ENCODE measurements at regions not wholly inside any gene's neighbourhood (a gene's known extent, or its start where the extent isn't known, plus 50 kb on each side); places are given as distances from the start of the nearest gene placed in this dataset.
A peak's percentile ranks its signal among the peaks of the same experiment; 100 is the strongest.

- no peak for DNase-seq (ENCODE audit: low read depth)
Observed at GRCh38 chr11:127607487-127608085, 607.0 kb upstream of the KIRREL3 start.

- DNase-seq (ENCODE audit: low read depth): no peak
Observed at GRCh38 chr11:127601578-127601977, 601.0 kb upstream of the KIRREL3 start.

- no peak for DNase-seq (ENCODE audit: low read depth)
Observed at GRCh38 chr11:127600674-127601073, 600.1 kb upstream of the KIRREL3 start.

- no peak for DNase-seq (ENCODE audit: low read depth)
Observed at GRCh38 chr11:127598476-127598875, 597.9 kb upstream of the KIRREL3 start.

GRCh38 chr11:127596433-127596832 is 595.9 kb upstream of the KIRREL3 start:
- no peak for DNase-seq (ENCODE audit: low read depth)

- no peak for DNase-seq (ENCODE audit: low read depth)
Observed at GRCh38 chr11:127592371-127592770, 591.8 kb upstream of the KIRREL3 start.

GRCh38 chr11:127590314-127590713 is 589.7 kb upstream of the KIRREL3 start:
- DNase-seq (ENCODE audit: low read depth): no peak

GRCh38 chr11:127588431-127588830 is 587.9 kb upstream of the KIRREL3 start:
- no peak for DNase-seq (ENCODE audit: low read depth)

- no peak for DNase-seq (ENCODE audit: low read depth)
Observed at GRCh38 chr11:127587511-127587910, 586.9 kb upstream of the KIRREL3 start.

- no peak for DNase-seq (ENCODE audit: low read depth)
Observed at GRCh38 chr11:127576210-127576609, 575.6 kb upstream of the KIRREL3 start.

GRCh38 chr11:127574478-127574877 is 573.9 kb upstream of the KIRREL3 start:
- DNase-seq (ENCODE audit: low read depth): no peak

- DNase-seq (ENCODE audit: low read depth): no peak
Observed at GRCh38 chr11:127568891-127569290, 568.3 kb upstream of the KIRREL3 start.

- no peak for DNase-seq (ENCODE audit: low read depth)
Observed at GRCh38 chr11:127567237-127567932, 566.8 kb upstream of the KIRREL3 start.

- peak; percentile 10 for DNase-seq (ENCODE audit: low read depth)
Observed at GRCh38 chr11:127564810-127565209, 564.2 kb upstream of the KIRREL3 start.

GRCh38 chr11:127559978-127560377 is 559.4 kb upstream of the KIRREL3 start:
- no peak for DNase-seq (ENCODE audit: low read depth)

GRCh38 chr11:127552446-127552845 is 551.9 kb upstream of the KIRREL3 start:
- DNase-seq (ENCODE audit: low read depth): peak; percentile 38

GRCh38 chr11:127531167-127531566 is 530.6 kb upstream of the KIRREL3 start:
- no peak for DNase-seq (ENCODE audit: low read depth)

GRCh38 chr11:127528297-127528696 is 527.7 kb upstream of the KIRREL3 start:
- no peak for DNase-seq (ENCODE audit: low read depth)

- no peak for DNase-seq (ENCODE audit: low read depth)
Observed at GRCh38 chr11:127524618-127525017, 524.0 kb upstream of the KIRREL3 start.

GRCh38 chr11:127521413-127521812 is 520.8 kb upstream of the KIRREL3 start:
- peak; percentile 65 for DNase-seq (ENCODE audit: low read depth)

GRCh38 chr11:127507851-127508250 is 507.3 kb upstream of the KIRREL3 start:
- DNase-seq (ENCODE audit: low read depth): no peak

- DNase-seq (ENCODE audit: low read depth): no peak
Observed at GRCh38 chr11:127506647-127507046, 506.1 kb upstream of the KIRREL3 start.

GRCh38 chr11:127506126-127506525 is 505.6 kb upstream of the KIRREL3 start:
- DNase-seq (ENCODE audit: low read depth): no peak

GRCh38 chr11:127496165-127496564 is 495.6 kb upstream of the KIRREL3 start:
- no peak for DNase-seq (ENCODE audit: low read depth)

Measured in HS-5 (cell line).